HG03521 (cell line): ENCODE measurements at regions not wholly inside any gene's neighbourhood (a gene's known extent, or its start where the extent isn't known, plus 50 kb on each side); places are given as distances from the start of the nearest gene placed in this dataset.
"Not testable (repeated sequence)": the region's sequence is repeated elsewhere in the genome, so short reads cannot be mapped to it uniquely, and the experiment has no call there.

Experiments
- ATAC-seq: cut with Tn5 transposase; IDR thresholded peaks from one replicate; pipeline ENCODE4 v1.9.1; 2021; ENCODE audit warnings: mild to moderate bottlenecking, moderate library complexity; ENCODE audit not compliant: unreplicated experiment

GRCh38 chr4:31169846-31170245 lies 449.7 kb downstream of the PCDH7 start:
- no peak for ATAC-seq

GRCh38 chr4:31171362-31171761 lies 451.2 kb downstream of the PCDH7 start:
- ATAC-seq = no peak

GRCh38 chr4:31175242-31175910 lies 455.2 kb downstream of the PCDH7 start:
- no peak for ATAC-seq

GRCh38 chr4:31183256-31183655 lies 463.1 kb downstream of the PCDH7 start:
- ATAC-seq = no peak

- ATAC-seq = no peak
Observed at GRCh38 chr4:31185014-31185585, 464.9 kb downstream of the PCDH7 start.

- ATAC-seq = no peak
Observed at GRCh38 chr4:31187979-31188378, 467.8 kb downstream of the PCDH7 start.

GRCh38 chr4:31189938-31190337 lies 469.8 kb downstream of the PCDH7 start:
- no peak for ATAC-seq

- ATAC-seq = no peak
Observed at GRCh38 chr4:31190671-31191070, 470.5 kb downstream of the PCDH7 start.

GRCh38 chr4:31192341-31192740 lies 472.2 kb downstream of the PCDH7 start:
- no peak for ATAC-seq

- ATAC-seq = no peak
Observed at GRCh38 chr4:31193521-31193920, 473.4 kb downstream of the PCDH7 start.

GRCh38 chr4:31194823-31195222 lies 474.7 kb downstream of the PCDH7 start:
- no peak for ATAC-seq

- no peak for ATAC-seq
Observed at GRCh38 chr4:31199644-31200043, 479.5 kb downstream of the PCDH7 start.

- ATAC-seq = not testable (repeated sequence)
Observed at GRCh38 chr4:31202054-31202453, 481.9 kb downstream of the PCDH7 start.

- ATAC-seq = no peak
Observed at GRCh38 chr4:31204874-31205273, 484.7 kb downstream of the PCDH7 start.

- no peak for ATAC-seq
Observed at GRCh38 chr4:31220921-31221320, 500.8 kb downstream of the PCDH7 start.

GRCh38 chr4:31228068-31228467 lies 507.9 kb downstream of the PCDH7 start:
- no peak for ATAC-seq

GRCh38 chr4:31230594-31230993 lies 510.4 kb downstream of the PCDH7 start:
- ATAC-seq = no peak

- no peak for ATAC-seq
Observed at GRCh38 chr4:31234494-31234893, 514.3 kb downstream of the PCDH7 start.

GRCh38 chr4:31234901-31235300 lies 514.7 kb downstream of the PCDH7 start:
- ATAC-seq = no peak

- no peak for ATAC-seq
Observed at GRCh38 chr4:31236020-31236638, 516.0 kb downstream of the PCDH7 start.

- no peak for ATAC-seq
Observed at GRCh38 chr4:31236639-31237173, 516.5 kb downstream of the PCDH7 start.

GRCh38 chr4:31237233-31237632 lies 517.1 kb downstream of the PCDH7 start:
- no peak for ATAC-seq
